Endothelial cell (in vitro differentiated cells): ENCODE measurements at regions not wholly inside any gene's neighbourhood (a gene's known extent, or its start where the extent isn't known, plus 50 kb on each side); places are given as distances from the start of the nearest gene placed in this dataset.

ENCODE experiments used
- DNase-seq: peaks from one replicate; pipeline ENCODE4 v3.0.0; 2021; ENCODE audit warnings: low spot score
- H3K27ac Mint-ChIP-seq: one replicate; pipeline ENCODE4 v1.8.0; 2021; ENCODE audit warnings: mixed read lengths, inconsistent platforms; ENCODE audit not compliant: unreplicated experiment
- H3K27me3 Mint-ChIP-seq: one replicate; pipeline ENCODE4 v1.8.0; 2021; ENCODE audit warnings: mild to moderate bottlenecking, moderate library complexity, mixed read lengths, inconsistent platforms; ENCODE audit not compliant: unreplicated experiment
- H3K36me3 Mint-ChIP-seq: one replicate; pipeline ENCODE4 v1.8.0; 2021; ENCODE audit warnings: mild to moderate bottlenecking, low read depth, mixed read lengths, inconsistent platforms; ENCODE audit not compliant: unreplicated experiment
- H3K4me1 Mint-ChIP-seq: one replicate; pipeline ENCODE4 v1.8.0; 2021; ENCODE audit warnings: mild to moderate bottlenecking, mixed read lengths, inconsistent platforms; ENCODE audit not compliant: unreplicated experiment
- H3K4me3 Mint-ChIP-seq: one replicate; pipeline ENCODE4 v1.8.0; 2021; ENCODE audit warnings: mild to moderate bottlenecking, mixed read lengths, inconsistent platforms; ENCODE audit not compliant: unreplicated experiment
- H3K9me3 Mint-ChIP-seq: one replicate; pipeline ENCODE4 v1.8.0; 2021; ENCODE audit warnings: mixed read lengths, inconsistent platforms; ENCODE audit not compliant: unreplicated experiment
- CTCF ChIP-seq: fragments of 200-600 bp; sonication (generic); IDR thresholded peaks from one replicate; pipeline ENCODE4 v1.5.0; 2021; ENCODE audit warnings: antibody characterized with exemption; ENCODE audit not compliant: unreplicated experiment

- peaks cover 3% of the 10 kb centered on the region for H3K27me3 Mint-ChIP-seq
- TF ChIP-seq CTCF = no peak
- H3K27ac Mint-ChIP-seq = no peak overlapping the region
- H3K9me3 Mint-ChIP-seq = no peaks in the 10 kb centered on the region
- H3K4me3 Mint-ChIP-seq = no peak overlapping the region
- no peak for DNase-seq
- no peaks in the 10 kb centered on the region for H3K36me3 Mint-ChIP-seq
- no peaks in the 10 kb centered on the region for H3K4me1 Mint-ChIP-seq
These were observed 122.8 kb upstream of the CDH4 start for GRCh38 chr20:61129311-61129710.

- TF ChIP-seq CTCF = no peak
- no peaks in the 10 kb centered on the region for H3K4me1 Mint-ChIP-seq
- H3K36me3 Mint-ChIP-seq = no peaks in the 10 kb centered on the region
- no peaks in the 10 kb centered on the region for H3K9me3 Mint-ChIP-seq
- no peak overlapping the region for H3K4me3 Mint-ChIP-seq
- H3K27ac Mint-ChIP-seq = no peak overlapping the region
- H3K27me3 Mint-ChIP-seq = peaks cover 3% of the 10 kb centered on the region
- DNase-seq = no peak
These were observed 121.9 kb upstream of the CDH4 start for GRCh38 chr20:61130156-61130555.

- H3K27me3 Mint-ChIP-seq = peaks cover 3% of the 10 kb centered on the region
These were observed 120.1 kb upstream of the CDH4 start for GRCh38 chr20:61131944-61132343.

GRCh38 chr20:61133611-61134010 lies 118.5 kb upstream of the CDH4 start:
- H3K27me3 Mint-ChIP-seq = peaks cover 3% of the 10 kb centered on the region
- no peak for TF ChIP-seq CTCF
- no peak overlapping the region for H3K27ac Mint-ChIP-seq
- no peak overlapping the region for H3K4me3 Mint-ChIP-seq
- no peak for DNase-seq
- no peaks in the 10 kb centered on the region for H3K4me1 Mint-ChIP-seq
- no peaks in the 10 kb centered on the region for H3K36me3 Mint-ChIP-seq
- no peaks in the 10 kb centered on the region for H3K9me3 Mint-ChIP-seq

More at GRCh38 chr20:61131944-61132343, 120.1 kb upstream of the CDH4 start:
- no peaks in the 10 kb centered on the region for H3K9me3 Mint-ChIP-seq
- H3K36me3 Mint-ChIP-seq = no peaks in the 10 kb centered on the region
- H3K27ac Mint-ChIP-seq = no peak overlapping the region
- no peak overlapping the region for H3K4me3 Mint-ChIP-seq
- no peak for DNase-seq
- no peaks in the 10 kb centered on the region for H3K4me1 Mint-ChIP-seq
- no peak for TF ChIP-seq CTCF

GRCh38 chr20:61134296-61135030 lies 117.6 kb upstream of the CDH4 start:
- no peaks in the 10 kb centered on the region for H3K9me3 Mint-ChIP-seq
- no peak for TF ChIP-seq CTCF
- H3K27me3 Mint-ChIP-seq = peaks cover 3% of the 10 kb centered on the region
- H3K36me3 Mint-ChIP-seq = no peaks in the 10 kb centered on the region
- H3K4me1 Mint-ChIP-seq = no peaks in the 10 kb centered on the region
- H3K4me3 Mint-ChIP-seq = no peak overlapping the region
- no peak overlapping the region for H3K27ac Mint-ChIP-seq
- DNase-seq = no peak
